Astrocyte (in vitro differentiated cells and primary cell): ENCODE measurements at regions not wholly inside any gene's neighbourhood (a gene's known extent, or its start where the extent isn't known, plus 50 kb on each side); places are given as distances from the start of the nearest gene placed in this dataset.

ENCODE experiments used
- EZH2 ChIP-seq: IDR thresholded peaks from 2 replicates; pipeline ENCODE4 v1.6.1; 2012; ENCODE audit warnings: mild to moderate bottlenecking, low read length, inconsistent platforms; ENCODE audit not compliant: insufficient read depth
- TF ChIP-seq, protein P1 (sequence below): IDR thresholded peaks from 2 replicates; pipeline ENCODE4 v1.5.1; 2011; ENCODE audit warnings: low read depth, mild to moderate bottlenecking, inconsistent platforms, low read length, moderate library complexity; ENCODE audit not compliant: insufficient read depth

DNA sequence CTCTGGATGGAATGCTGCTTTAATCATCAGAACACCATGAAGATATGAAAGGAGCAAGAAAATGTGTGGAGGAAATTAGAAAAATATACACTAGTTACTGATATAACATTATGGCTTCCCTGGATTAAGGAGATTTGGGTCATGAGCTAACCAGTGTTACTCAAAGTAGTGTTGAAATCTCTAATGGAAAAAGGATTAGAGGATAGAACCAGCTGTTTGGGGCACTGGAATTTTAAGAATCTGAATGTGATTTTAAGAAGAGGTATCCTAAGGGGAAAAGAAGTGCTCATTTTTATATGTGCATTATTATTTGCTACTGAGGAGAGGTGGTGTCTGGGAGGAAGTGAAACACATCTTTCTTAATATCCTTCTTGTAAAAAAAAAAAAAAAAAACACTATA lies 164.1 kb upstream of the PPARGC1A start:
- TF ChIP-seq, protein P1, sequence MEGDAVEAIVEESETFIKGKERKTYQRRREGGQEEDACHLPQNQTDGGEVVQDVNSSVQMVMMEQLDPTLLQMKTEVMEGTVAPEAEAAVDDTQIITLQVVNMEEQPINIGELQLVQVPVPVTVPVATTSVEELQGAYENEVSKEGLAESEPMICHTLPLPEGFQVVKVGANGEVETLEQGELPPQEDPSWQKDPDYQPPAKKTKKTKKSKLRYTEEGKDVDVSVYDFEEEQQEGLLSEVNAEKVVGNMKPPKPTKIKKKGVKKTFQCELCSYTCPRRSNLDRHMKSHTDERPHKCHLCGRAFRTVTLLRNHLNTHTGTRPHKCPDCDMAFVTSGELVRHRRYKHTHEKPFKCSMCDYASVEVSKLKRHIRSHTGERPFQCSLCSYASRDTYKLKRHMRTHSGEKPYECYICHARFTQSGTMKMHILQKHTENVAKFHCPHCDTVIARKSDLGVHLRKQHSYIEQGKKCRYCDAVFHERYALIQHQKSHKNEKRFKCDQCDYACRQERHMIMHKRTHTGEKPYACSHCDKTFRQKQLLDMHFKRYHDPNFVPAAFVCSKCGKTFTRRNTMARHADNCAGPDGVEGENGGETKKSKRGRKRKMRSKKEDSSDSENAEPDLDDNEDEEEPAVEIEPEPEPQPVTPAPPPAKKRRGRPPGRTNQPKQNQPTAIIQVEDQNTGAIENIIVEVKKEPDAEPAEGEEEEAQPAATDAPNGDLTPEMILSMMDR, result no peak
- no peak for TF ChIP-seq EZH2
